HEK293 (cell line): ENCODE measurements at regions not wholly inside any gene's neighbourhood (a gene's known extent, or its start where the extent isn't known, plus 50 kb on each side); places are given as distances from the start of the nearest gene placed in this dataset.

Experiments
- CTCF ChIA-PET: fragments of 350-600 bp; formaldehyde crosslinking; extraction: SDS; loops from one replicate; lab custom pipeline; 2021; ENCODE audit warnings: antibody characterized with exemption; lab: Yijun Ruan, JAX
- POLR2A ChIA-PET: fragments of 300-600 bp; formaldehyde crosslinking; extraction: SDS; loops from one replicate; lab custom pipeline; 2020; ENCODE audit warnings: antibody characterized with exemption, inconsistent platforms; lab: Yijun Ruan, JAX
- H3K27ac ChIP-seq: fragments of 200-500 bp; sonication (Bioruptor generic); 2 replicates; pipeline ENCODE4 v1.5.1; 2014; ENCODE audit warnings: low read depth, low read length, control low read depth, inconsistent platforms; ENCODE audit errors: extremely low read depth
- H3K36me3 ChIP-seq, 2 experiments: fragments of 200-500 bp in 1 of 2; sonication (Bioruptor generic) in 1 of 2; 1 replicate in 1 of 2; 2 replicates in 1 of 2; pipeline ENCODE4 v1.5.1; 2014 to 2017; ENCODE audit warnings: inconsistent platforms in 2 of 2, low read length in 2 of 2; ENCODE audit not compliant: control insufficient read depth in 2 of 2, insufficient read depth in 1 of 2
- H3K4me1 ChIP-seq: fragments of 200-500 bp; sonication (Bioruptor generic); 2 replicates; pipeline ENCODE4 v1.5.1; 2014; ENCODE audit warnings: mild to moderate bottlenecking, low read length, inconsistent platforms; ENCODE audit not compliant: control insufficient read depth, insufficient read depth
- H3K4me3 ChIP-seq: 2 replicates; pipeline ENCODE4 v1.5.1; 2011; ENCODE audit warnings: low read depth, mild to moderate bottlenecking, control low read depth, low read length, moderate library complexity
- H3K9me3 ChIP-seq: fragments of 200-500 bp; sonication (Bioruptor generic); 2 replicates; pipeline ENCODE4 v1.5.1; 2014; ENCODE audit warnings: low read depth, low read length, inconsistent platforms; ENCODE audit not compliant: control insufficient read depth, insufficient read depth
- PATZ1 ChIP-seq: fragments of 450-650 bp; formaldehyde crosslinking; IDR thresholded peaks from 2 replicates; pipeline ENCODE4 v1.5.1; 2016; ENCODE audit warnings: missing biosample characterization, missing genetic modification characterization
- PRDM10 ChIP-seq: fragments of 450-650 bp; formaldehyde crosslinking; IDR thresholded peaks from 2 replicates; pipeline ENCODE4 v1.5.1; 2016; ENCODE audit warnings: missing biosample characterization, missing genetic modification characterization
- PRDM2 ChIP-seq: fragments of 450-650 bp; formaldehyde crosslinking; IDR thresholded peaks from 2 replicates; pipeline ENCODE4 v1.5.1; 2016; ENCODE audit warnings: missing biosample characterization, missing genetic modification characterization, borderline replicate concordance
- SCRT1 ChIP-seq: fragments of 450-650 bp; formaldehyde crosslinking; IDR thresholded peaks from 2 replicates; pipeline ENCODE4 v1.5.1; 2016; ENCODE audit warnings: missing biosample characterization, missing genetic modification characterization, borderline replicate concordance
- ZNF140 ChIP-seq: fragments of 450-650 bp; formaldehyde crosslinking; IDR thresholded peaks from 2 replicates; pipeline ENCODE4 v1.5.1; 2016; ENCODE audit warnings: missing biosample characterization, missing genetic modification characterization
- ZNF280D ChIP-seq: fragments of 450-650 bp; formaldehyde crosslinking; IDR thresholded peaks from 2 replicates; pipeline ENCODE4 v1.5.1; 2016; ENCODE audit warnings: missing biosample characterization, missing genetic modification characterization
- ZNF292 ChIP-seq: fragments of 450-650 bp; formaldehyde crosslinking; IDR thresholded peaks from 2 replicates; pipeline ENCODE4 v1.5.1; 2016; ENCODE audit warnings: low read depth, missing biosample characterization, missing genetic modification characterization, borderline replicate concordance
- ZNF311 ChIP-seq: fragments of 450-650 bp; formaldehyde crosslinking; IDR thresholded peaks from 2 replicates; pipeline ENCODE4 v1.5.1; 2017; ENCODE audit warnings: missing biosample characterization, missing genetic modification characterization, borderline replicate concordance
- ZNF354C ChIP-seq: fragments of 450-650 bp; formaldehyde crosslinking; IDR thresholded peaks from 2 replicates; pipeline ENCODE4 v1.5.1; 2016; ENCODE audit warnings: missing biosample characterization, missing genetic modification characterization, low read depth, borderline replicate concordance
- ZNF398 ChIP-seq: fragments of 450-650 bp; formaldehyde crosslinking; IDR thresholded peaks from 2 replicates; pipeline ENCODE4 v1.5.1; 2017; ENCODE audit warnings: missing biosample characterization, missing genetic modification characterization
- ZNF529 ChIP-seq: fragments of 450-650 bp; formaldehyde crosslinking; IDR thresholded peaks from 2 replicates; pipeline ENCODE4 v1.5.1; 2017; ENCODE audit warnings: missing genetic modification characterization, missing biosample characterization; ENCODE audit not compliant: insufficient replicate concordance
- ZNF596 ChIP-seq: fragments of 450-650 bp; IDR thresholded peaks from 2 replicates; pipeline ENCODE4 v1.5.0; 2018; ENCODE audit warnings: missing biosample characterization, mild to moderate bottlenecking, missing genetic modification characterization, moderate library complexity
- ZNF670 ChIP-seq: fragments of 450-650 bp; formaldehyde crosslinking; IDR thresholded peaks from 2 replicates; pipeline ENCODE4 v1.5.1; 2016; ENCODE audit warnings: missing biosample characterization, missing genetic modification characterization, low read depth

- no peak overlapping the region for H3K4me3 ChIP-seq
- no peaks in the 10 kb centered on the region for H3K9me3 ChIP-seq
- TF ChIP-seq SCRT1 (no peak), PRDM2 (tag by site-specific recombination) (no peak), PRDM10 (tag by site-specific recombination) (no peak), ZNF311 (tag by site-specific recombination) (no peak), ZNF140 (tag by site-specific recombination) (no peak), ZNF354C (tag by site-specific recombination) (no peak)
- ChIA-PET CTCF (interaction anchor here (1.2 to 2.6 kb wide), 2 partner anchors 10 to 12 kb away, joined by 3 to 11 read pairs; no protein-coding TSS in a partner anchor), POLR2A (no interaction called here)
- no peaks in the 10 kb centered on the region for H3K4me1 ChIP-seq
- no peak overlapping the region for H3K27ac ChIP-seq
- no peaks in the 10 kb centered on the region for H3K36me3 ChIP-seq
Observed at GRCh38 chr10:21068026-21068656, 171.0 kb upstream of the NEBL start.

- Histone ChIP-seq H3K9me3 (no peaks in the 10 kb centered on the region), H3K4me3 (no peak overlapping the region), H3K36me3 (no peaks in the 10 kb centered on the region), H3K4me1 (no peaks in the 10 kb centered on the region), H3K27ac (no peak overlapping the region)
- CTCF ChIA-PET: no interaction called here
- POLR2A ChIA-PET: no interaction called here
- TF ChIP-seq ZNF398 (tag by site-specific recombination): no peak
- no peak for TF ChIP-seq ZNF670
- no peak for TF ChIP-seq ZNF292 (tag by site-specific recombination)
- no peak for TF ChIP-seq ZNF529
- no peak for TF ChIP-seq PATZ1 (tag by site-specific recombination)
- TF ChIP-seq ZNF280D (tag by site-specific recombination): no peak
- no peak for TF ChIP-seq ZNF596 (tag by site-specific recombination)
Observed at GRCh38 chr10:21065621-21066248, 168.6 kb upstream of the NEBL start.
